ENCODE measurements at regions not wholly inside any gene's neighbourhood (a gene's known extent, or its start where the extent isn't known, plus 50 kb on each side); places are given as distances from the start of the nearest gene placed in this dataset.

- POLR2A ChIA-PET: no interaction called here
- DNase-seq: no peak
- Mint-ChIP-seq H3K36me3 (ENCODE audit: low read depth) (no peaks in the 10 kb centered on the region), H3K4me1 (no peaks in the 10 kb centered on the region), H3K27me3 (no peaks in the 10 kb centered on the region), H3K9me3 (peaks cover 6% of the 10 kb centered on the region), H3K4me3 (no peak overlapping the region), H3K27ac (no peak overlapping the region)
- CTCF ChIA-PET: no interaction called here
These were observed 748.7 kb downstream of the TRIML1 start for GRCh38 chr4:188887905-188888304.

- CTCF ChIA-PET: no interaction called here
- peaks cover 10% of the 10 kb centered on the region for H3K9me3 Mint-ChIP-seq
- no peak overlapping the region for H3K4me3 Mint-ChIP-seq
- no peak for DNase-seq
- H3K27ac Mint-ChIP-seq: no peak overlapping the region
- H3K4me1 Mint-ChIP-seq: no peaks in the 10 kb centered on the region
- H3K36me3 Mint-ChIP-seq (ENCODE audit: low read depth): no peaks in the 10 kb centered on the region
- POLR2A ChIA-PET: no interaction called here
- no peaks in the 10 kb centered on the region for H3K27me3 Mint-ChIP-seq
These were observed 753.6 kb downstream of the TRIML1 start for GRCh38 chr4:188892837-188893236.

GRCh38 chr4:188903986-188904385, 764.7 kb downstream of the TRIML1 start:
- Mint-ChIP-seq H3K4me3 (no peak overlapping the region), H3K27me3 (no peaks in the 10 kb centered on the region), H3K4me1 (no peaks in the 10 kb centered on the region), H3K36me3 (ENCODE audit: low read depth) (no peaks in the 10 kb centered on the region), H3K9me3 (peaks cover 10% of the 10 kb centered on the region), H3K27ac (no peak overlapping the region)
- DNase-seq: no peak
- POLR2A ChIA-PET: no interaction called here
- CTCF ChIA-PET: no interaction called here

- Mint-ChIP-seq H3K4me3 (no peak overlapping the region), H3K4me1 (no peaks in the 10 kb centered on the region), H3K27me3 (no peaks in the 10 kb centered on the region), H3K9me3 (peaks cover 10% of the 10 kb centered on the region), H3K27ac (no peak overlapping the region), H3K36me3 (ENCODE audit: low read depth) (no peaks in the 10 kb centered on the region)
- POLR2A ChIA-PET: no interaction called here
- DNase-seq: no peak
- CTCF ChIA-PET: no interaction called here
These were observed 765.4 kb downstream of the TRIML1 start for GRCh38 chr4:188904617-188905016.

- Mint-ChIP-seq H3K27me3 (no peaks in the 10 kb centered on the region), H3K4me1 (no peaks in the 10 kb centered on the region), H3K4me3 (no peak overlapping the region), H3K27ac (no peak overlapping the region), H3K36me3 (ENCODE audit: low read depth) (no peaks in the 10 kb centered on the region), H3K9me3 (peaks cover 10% of the 10 kb centered on the region)
- CTCF ChIA-PET: no interaction called here
- DNase-seq: no peak
- POLR2A ChIA-PET: no interaction called here
These were observed 766.0 kb downstream of the TRIML1 start for GRCh38 chr4:188905248-188905647.

- peaks cover 16% of the 10 kb centered on the region for H3K9me3 Mint-ChIP-seq
- no peaks in the 10 kb centered on the region for H3K27me3 Mint-ChIP-seq
- H3K4me3 Mint-ChIP-seq: no peak overlapping the region
- DNase-seq: no peak
- H3K27ac Mint-ChIP-seq: no peak overlapping the region
- ChIA-PET CTCF (no interaction called here), POLR2A (no interaction called here)
- no peaks in the 10 kb centered on the region for H3K4me1 Mint-ChIP-seq
- no peaks in the 10 kb centered on the region for H3K36me3 Mint-ChIP-seq (ENCODE audit: low read depth)
These were observed 772.0 kb downstream of the TRIML1 start for GRCh38 chr4:188911199-188911598.

- POLR2A ChIA-PET: no interaction called here
- no peak overlapping the region for H3K4me3 Mint-ChIP-seq
- H3K4me1 Mint-ChIP-seq: no peaks in the 10 kb centered on the region
- DNase-seq: no peak
- no peaks in the 10 kb centered on the region for H3K36me3 Mint-ChIP-seq (ENCODE audit: low read depth)
- no peak overlapping the region for H3K27ac Mint-ChIP-seq
- CTCF ChIA-PET: no interaction called here
- peaks cover 16% of the 10 kb centered on the region for H3K9me3 Mint-ChIP-seq
- no peaks in the 10 kb centered on the region for H3K27me3 Mint-ChIP-seq
These were observed 772.5 kb downstream of the TRIML1 start for GRCh38 chr4:188911707-188912106.

- ChIA-PET POLR2A (no interaction called here), CTCF (no interaction called here)
- Mint-ChIP-seq H3K4me3 (no peak overlapping the region), H3K4me1 (no peaks in the 10 kb centered on the region), H3K27ac (no peak overlapping the region), H3K36me3 (ENCODE audit: low read depth) (no peaks in the 10 kb centered on the region), H3K9me3 (peaks cover 16% of the 10 kb centered on the region), H3K27me3 (no peaks in the 10 kb centered on the region)
- DNase-seq: no peak
These were observed 775.9 kb downstream of the TRIML1 start for GRCh38 chr4:188915175-188915574.

- Mint-ChIP-seq H3K27me3 (no peaks in the 10 kb centered on the region), H3K9me3 (peaks cover 5% of the 10 kb centered on the region), H3K36me3 (ENCODE audit: low read depth) (no peaks in the 10 kb centered on the region), H3K27ac (no peak overlapping the region), H3K4me3 (no peak overlapping the region), H3K4me1 (no peaks in the 10 kb centered on the region)
- POLR2A ChIA-PET: no interaction called here
- CTCF ChIA-PET: no interaction called here
- no peak for DNase-seq
These were observed 779.5 kb downstream of the TRIML1 start for GRCh38 chr4:188918787-188919186.

GRCh38 chr4:188930822-188931221, 791.6 kb downstream of the TRIML1 start:
- no peak overlapping the region for H3K27ac Mint-ChIP-seq

GRCh38 chr4:188934320-188934962, 795.2 kb downstream of the TRIML1 start:
- no peaks in the 10 kb centered on the region for H3K4me1 Mint-ChIP-seq
- H3K4me3 Mint-ChIP-seq: no peak overlapping the region
- no peaks in the 10 kb centered on the region for H3K36me3 Mint-ChIP-seq (ENCODE audit: low read depth)
- ChIA-PET CTCF (no interaction called here), POLR2A (no interaction called here)
- no peak overlapping the region for H3K27ac Mint-ChIP-seq
- H3K27me3 Mint-ChIP-seq: no peaks in the 10 kb centered on the region
- H3K9me3 Mint-ChIP-seq: peaks cover 5% of the 10 kb centered on the region
- no peak for DNase-seq

More at GRCh38 chr4:188930822-188931221, 791.6 kb downstream of the TRIML1 start:
- DNase-seq: no peak
- Mint-ChIP-seq H3K36me3 (ENCODE audit: low read depth) (no peaks in the 10 kb centered on the region), H3K27me3 (no peaks in the 10 kb centered on the region), H3K9me3 (peaks cover 9% of the 10 kb centered on the region), H3K4me1 (no peaks in the 10 kb centered on the region), H3K4me3 (no peak overlapping the region)
- CTCF ChIA-PET: no interaction called here
- POLR2A ChIA-PET: no interaction called here

GRCh38 chr4:188941524-188942119, 802.4 kb downstream of the TRIML1 start:
- CTCF ChIA-PET: no interaction called here
- Mint-ChIP-seq H3K27ac (no peak overlapping the region), H3K9me3 (peaks cover 6% of the 10 kb centered on the region), H3K27me3 (no peaks in the 10 kb centered on the region), H3K4me3 (no peak overlapping the region), H3K4me1 (no peaks in the 10 kb centered on the region), H3K36me3 (ENCODE audit: low read depth) (no peaks in the 10 kb centered on the region)
- POLR2A ChIA-PET: no interaction called here
- DNase-seq: no peak

GRCh38 chr4:188942606-188943005, 803.4 kb downstream of the TRIML1 start:
- H3K36me3 Mint-ChIP-seq (ENCODE audit: low read depth): no peaks in the 10 kb centered on the region
- no peak overlapping the region for H3K4me3 Mint-ChIP-seq
- ChIA-PET CTCF (no interaction called here), POLR2A (no interaction called here)
- no peaks in the 10 kb centered on the region for H3K4me1 Mint-ChIP-seq
- no peak for DNase-seq
- H3K27ac Mint-ChIP-seq: no peak overlapping the region
- H3K9me3 Mint-ChIP-seq: peaks cover 8% of the 10 kb centered on the region
- no peaks in the 10 kb centered on the region for H3K27me3 Mint-ChIP-seq

- H3K9me3 Mint-ChIP-seq: peaks cover 7% of the 10 kb centered on the region
- H3K4me1 Mint-ChIP-seq: no peaks in the 10 kb centered on the region
- no peak for DNase-seq
- H3K27me3 Mint-ChIP-seq: no peaks in the 10 kb centered on the region
- no peak overlapping the region for H3K4me3 Mint-ChIP-seq
- CTCF ChIA-PET: no interaction called here
- POLR2A ChIA-PET: no interaction called here
- H3K27ac Mint-ChIP-seq: no peak overlapping the region
- no peaks in the 10 kb centered on the region for H3K36me3 Mint-ChIP-seq (ENCODE audit: low read depth)
These were observed 810.4 kb downstream of the TRIML1 start for GRCh38 chr4:188949596-188949995.

All from activated CD4-positive, alpha-beta memory T cell treated with anti-CD3 and anti-CD28 coated beads, Interleukin-2, amount 10 ng/mL, durations not matched to agents 7 days and 5 days (primary cell).